HEK293 (cell line): ENCODE measurements at regions not wholly inside any gene's neighbourhood (a gene's known extent, or its start where the extent isn't known, plus 50 kb on each side); places are given as distances from the start of the nearest gene placed in this dataset.

Experiments used
- CTCF ChIA-PET: fragments of 350-600 bp; formaldehyde crosslinking; extraction: SDS; loops from one replicate; lab custom pipeline; 2021; ENCODE audit warnings: antibody characterized with exemption; lab: Yijun Ruan, JAX
- POLR2A ChIA-PET: fragments of 300-600 bp; formaldehyde crosslinking; extraction: SDS; loops from one replicate; lab custom pipeline; 2020; ENCODE audit warnings: antibody characterized with exemption, inconsistent platforms; lab: Yijun Ruan, JAX
- H3K27ac ChIP-seq: fragments of 200-500 bp; sonication (Bioruptor generic); 2 replicates; pipeline ENCODE4 v1.5.1; 2014; ENCODE audit warnings: low read depth, low read length, control low read depth, inconsistent platforms; ENCODE audit errors: extremely low read depth
- H3K36me3 ChIP-seq, 2 experiments: fragments of 200-500 bp in 1 of 2; sonication (Bioruptor generic) in 1 of 2; 1 replicate in 1 of 2; 2 replicates in 1 of 2; pipeline ENCODE4 v1.5.1; 2014 to 2017; ENCODE audit warnings: inconsistent platforms in 2 of 2, low read length in 2 of 2; ENCODE audit not compliant: control insufficient read depth in 2 of 2, insufficient read depth in 1 of 2
- H3K4me1 ChIP-seq: fragments of 200-500 bp; sonication (Bioruptor generic); 2 replicates; pipeline ENCODE4 v1.5.1; 2014; ENCODE audit warnings: mild to moderate bottlenecking, low read length, inconsistent platforms; ENCODE audit not compliant: control insufficient read depth, insufficient read depth
- H3K4me3 ChIP-seq: 2 replicates; pipeline ENCODE4 v1.5.1; 2011; ENCODE audit warnings: low read depth, mild to moderate bottlenecking, control low read depth, low read length, moderate library complexity
- H3K9me3 ChIP-seq: fragments of 200-500 bp; sonication (Bioruptor generic); 2 replicates; pipeline ENCODE4 v1.5.1; 2014; ENCODE audit warnings: low read depth, low read length, inconsistent platforms; ENCODE audit not compliant: control insufficient read depth, insufficient read depth
- BCL11A ChIP-seq: fragments of 450-650 bp; formaldehyde crosslinking; IDR thresholded peaks from 2 replicates; pipeline ENCODE4 v1.5.1; 2016; ENCODE audit warnings: low read depth, missing biosample characterization, missing genetic modification characterization
- SP7 ChIP-seq: fragments of 450-650 bp; formaldehyde crosslinking; IDR thresholded peaks from 2 replicates; pipeline ENCODE4 v1.5.1; 2016; ENCODE audit warnings: missing biosample characterization, missing genetic modification characterization
- WT1 ChIP-seq: fragments of 450-650 bp; formaldehyde crosslinking; IDR thresholded peaks from 2 replicates; pipeline ENCODE4 v1.5.1; 2016; ENCODE audit warnings: missing biosample characterization, missing genetic modification characterization
- ZBTB1 ChIP-seq: fragments of 450-650 bp; formaldehyde crosslinking; IDR thresholded peaks from 2 replicates; pipeline ENCODE4 v1.5.1; 2016; ENCODE audit warnings: missing biosample characterization, missing genetic modification characterization
- ZBTB8A ChIP-seq: fragments of 450-650 bp; formaldehyde crosslinking; IDR thresholded peaks from 2 replicates; pipeline ENCODE4 v1.5.1; 2016; ENCODE audit warnings: missing biosample characterization, missing genetic modification characterization
- ZEB2 ChIP-seq: fragments of 450-650 bp; formaldehyde crosslinking; IDR thresholded peaks from 2 replicates; pipeline ENCODE4 v1.5.1; 2016; ENCODE audit warnings: missing biosample characterization, missing genetic modification characterization
- ZNF10 ChIP-seq: fragments of 450-650 bp; formaldehyde crosslinking; IDR thresholded peaks from 2 replicates; pipeline ENCODE4 v1.5.1; 2017; ENCODE audit warnings: missing biosample characterization, missing genetic modification characterization
- ZNF114 ChIP-seq: fragments of 450-650 bp; formaldehyde crosslinking; IDR thresholded peaks from 2 replicates; pipeline ENCODE4 v1.5.0; 2017; ENCODE audit warnings: missing biosample characterization, missing genetic modification characterization
- ZNF132 ChIP-seq: fragments of 450-650 bp; formaldehyde crosslinking; IDR thresholded peaks from 2 replicates; pipeline ENCODE4 v1.5.1; 2017; ENCODE audit warnings: missing biosample characterization, missing genetic modification characterization, borderline replicate concordance
- ZNF157 ChIP-seq: fragments of 450-650 bp; formaldehyde crosslinking; IDR thresholded peaks from 2 replicates; pipeline ENCODE4 v1.5.1; 2016; ENCODE audit warnings: missing biosample characterization, missing genetic modification characterization
- ZNF175 ChIP-seq: fragments of 450-650 bp; formaldehyde crosslinking; IDR thresholded peaks from 2 replicates; pipeline ENCODE4 v1.5.1; 2016; ENCODE audit warnings: missing biosample characterization, missing genetic modification characterization
- ZNF184 ChIP-seq: fragments of 450-650 bp; IDR thresholded peaks from 2 replicates; pipeline ENCODE4 v1.5.1; 2018; ENCODE audit warnings: missing biosample characterization, mild to moderate bottlenecking, missing genetic modification characterization
- ZNF23 ChIP-seq: fragments of 450-650 bp; formaldehyde crosslinking; IDR thresholded peaks from 2 replicates; pipeline ENCODE4 v1.5.1; 2016; ENCODE audit warnings: missing biosample characterization, missing genetic modification characterization, borderline replicate concordance
- ZNF24 ChIP-seq: fragments of 450-650 bp; formaldehyde crosslinking; IDR thresholded peaks from 2 replicates; pipeline ENCODE4 v1.5.1; 2016; ENCODE audit warnings: missing biosample characterization, missing genetic modification characterization
- ZNF248 ChIP-seq: fragments of 450-650 bp; formaldehyde crosslinking; IDR thresholded peaks from 2 replicates; pipeline ENCODE4 v1.5.1; 2017; ENCODE audit warnings: missing biosample characterization, missing genetic modification characterization
- ZNF274 ChIP-seq, 2 experiments: fragments of 200-500 bp in 1 of 2; fragments of 450-650 bp in 1 of 2; sonication (Bioruptor generic) in 1 of 2; formaldehyde crosslinking in 1 of 2; IDR thresholded peaks; 2 replicates each; pipeline versions ENCODE4 v1.5.1 to v1.6.1; 2014 to 2016; ENCODE audit warnings: borderline replicate concordance in 1 of 2, inconsistent platforms in 1 of 2, low read length in 1 of 2, missing biosample characterization in 1 of 2, missing genetic modification characterization in 1 of 2
- ZNF350 ChIP-seq: fragments of 450-650 bp; formaldehyde crosslinking; IDR thresholded peaks from 2 replicates; pipeline ENCODE4 v1.5.0; 2017; ENCODE audit warnings: missing biosample characterization, mild to moderate bottlenecking, missing genetic modification characterization
- ZNF433 ChIP-seq: fragments of 450-650 bp; formaldehyde crosslinking; IDR thresholded peaks from 2 replicates; pipeline ENCODE4 v1.5.1; 2016; ENCODE audit warnings: missing biosample characterization, missing genetic modification characterization, low read depth
- ZNF555 ChIP-seq: fragments of 450-650 bp; formaldehyde crosslinking; conservative IDR thresholded peaks from 2 replicates; pipeline ENCODE4 v1.5.1; 2017; ENCODE audit warnings: missing biosample characterization, mild to moderate bottlenecking, missing genetic modification characterization, inconsistent platforms
- ZNF600 ChIP-seq: fragments of 450-650 bp; formaldehyde crosslinking; IDR thresholded peaks from 2 replicates; pipeline ENCODE4 v1.5.1; 2016; ENCODE audit warnings: missing biosample characterization, missing genetic modification characterization
- ZNF785 ChIP-seq: fragments of 450-650 bp; formaldehyde crosslinking; IDR thresholded peaks from 2 replicates; pipeline ENCODE4 v1.5.1; 2016; ENCODE audit warnings: missing biosample characterization, missing genetic modification characterization
- ZNF843 ChIP-seq: fragments of 450-650 bp; formaldehyde crosslinking; IDR thresholded peaks from 2 replicates; pipeline ENCODE4 v1.5.1; 2016; ENCODE audit warnings: missing biosample characterization, missing genetic modification characterization
- ZSCAN30 ChIP-seq: fragments of 450-650 bp; IDR thresholded peaks from 2 replicates; pipeline ENCODE4 v1.5.1; 2018; ENCODE audit warnings: missing biosample characterization, mild to moderate bottlenecking, missing genetic modification characterization, moderate library complexity
- TF ChIP-seq, protein P1 (sequence below): fragments of 450-650 bp; formaldehyde crosslinking; IDR thresholded peaks from 2 replicates; pipeline ENCODE4 v1.5.1; 2016; ENCODE audit warnings: missing biosample characterization, missing genetic modification characterization
- TF ChIP-seq, protein P2 (sequence below): IDR thresholded peaks from 2 replicates; pipeline ENCODE4 v1.6.1; 2011; ENCODE audit warnings: mild to moderate bottlenecking, low read depth, low read length, borderline replicate concordance

DNA sequence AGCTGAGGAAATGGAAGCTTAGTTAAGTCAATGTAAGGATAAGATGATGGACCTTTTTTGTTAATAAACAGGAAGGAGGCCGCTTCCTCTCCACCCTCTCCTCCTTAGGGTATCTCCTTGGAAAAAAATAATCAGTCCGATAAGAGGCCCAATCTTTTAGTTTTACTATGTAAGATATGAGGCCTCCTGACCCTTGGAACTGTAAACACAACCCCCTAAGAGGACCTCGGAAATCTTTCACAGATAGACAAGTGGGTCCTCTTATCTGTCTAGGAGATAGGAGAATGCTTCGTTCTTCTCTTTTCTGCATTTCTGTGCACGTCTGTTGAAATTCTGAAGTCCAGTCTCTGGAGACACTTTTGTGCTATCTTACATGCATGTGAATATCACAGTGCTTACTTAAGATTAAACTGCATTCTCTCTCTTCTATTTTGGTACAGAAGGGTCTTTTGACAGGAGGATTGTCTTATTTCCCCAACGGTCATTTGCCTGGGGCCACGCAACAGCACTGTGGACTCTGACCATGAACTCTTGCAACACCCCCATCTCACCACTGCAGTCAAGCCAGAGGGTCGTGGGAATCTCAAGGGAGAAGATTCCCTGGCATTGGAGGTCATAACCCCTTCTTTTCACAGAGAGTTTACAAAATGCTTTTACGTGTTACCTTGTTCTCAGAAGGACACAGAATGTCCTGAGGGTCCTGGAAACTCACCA, 313.0 kb upstream of the RTL1 start:
- Histone ChIP-seq H3K4me3 (no peak overlapping the region), H3K9me3 (no peaks in the 10 kb centered on the region), H3K36me3 (no peaks in the 10 kb centered on the region), H3K27ac (no peak overlapping the region), H3K4me1 (no peaks in the 10 kb centered on the region)
- POLR2A ChIA-PET: no interaction called here
- TF ChIP-seq ZSCAN30 (tag by site-specific recombination) (no peak), ZNF785 (tag by site-specific recombination) (no peak), SP7 (tag by site-specific recombination) (no peak), WT1 (tag by site-specific recombination) (no peak), ZNF132 (no peak), ZNF114 (tag by site-specific recombination) (no peak), BCL11A (tag by site-specific recombination) (no peak), ZNF248 (tag by site-specific recombination) (no peak), ZEB2 (tag by site-specific recombination) (no peak), ZNF555 (no peak), ZNF184 (tag by site-specific recombination) (no peak), ZNF23 (tag by site-specific recombination) (no peak)
- TF ChIP-seq, protein P1, sequence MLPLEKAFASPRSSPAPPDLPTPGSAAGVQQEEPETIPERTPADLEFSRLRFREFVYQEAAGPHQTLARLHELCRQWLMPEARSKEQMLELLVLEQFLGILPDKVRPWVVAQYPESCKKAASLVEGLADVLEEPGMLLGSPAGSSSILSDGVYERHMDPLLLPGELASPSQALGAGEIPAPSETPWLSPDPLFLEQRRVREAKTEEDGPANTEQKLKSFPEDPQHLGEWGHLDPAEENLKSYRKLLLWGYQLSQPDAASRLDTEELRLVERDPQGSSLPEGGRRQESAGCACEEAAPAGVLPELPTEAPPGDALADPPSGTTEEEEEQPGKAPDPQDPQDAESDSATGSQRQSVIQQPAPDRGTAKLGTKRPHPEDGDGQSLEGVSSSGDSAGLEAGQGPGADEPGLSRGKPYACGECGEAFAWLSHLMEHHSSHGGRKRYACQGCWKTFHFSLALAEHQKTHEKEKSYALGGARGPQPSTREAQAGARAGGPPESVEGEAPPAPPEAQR (tag by site-specific recombination): no peak
- CTCF ChIA-PET: no interaction called here

DNA sequence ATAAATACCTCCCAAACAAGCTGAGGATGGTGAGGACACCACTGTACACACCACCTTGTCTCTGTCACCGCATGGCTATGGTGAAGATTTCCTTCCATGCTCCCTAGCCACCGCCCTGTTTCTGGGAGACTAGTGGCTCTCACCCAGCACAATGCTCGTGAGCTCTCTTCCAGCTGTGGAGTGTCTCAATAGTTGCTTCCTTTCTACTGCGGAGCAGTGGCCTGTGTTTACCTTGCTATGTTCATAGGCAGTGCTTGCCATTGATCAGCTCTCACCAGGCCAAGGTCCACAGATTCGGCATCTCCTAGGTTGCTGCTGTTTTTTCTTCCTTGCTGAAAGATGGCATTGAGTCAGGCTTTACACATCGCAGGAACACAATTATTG, 313.6 kb upstream of the RTL1 start:
- CTCF ChIA-PET: no interaction called here
- Histone ChIP-seq H3K9me3 (no peaks in the 10 kb centered on the region), H3K4me3 (no peak overlapping the region), H3K36me3 (no peaks in the 10 kb centered on the region), H3K4me1 (no peaks in the 10 kb centered on the region), H3K27ac (no peak overlapping the region)
- POLR2A ChIA-PET: no interaction called here
- no peak for TF ChIP-seq ZNF600
- TF ChIP-seq ZBTB8A (tag by site-specific recombination): no peak
- TF ChIP-seq ZNF350 (tag by site-specific recombination): no peak
- TF ChIP-seq ZNF157 (tag by site-specific recombination): no peak
- TF ChIP-seq ZBTB1: no peak
- TF ChIP-seq, protein P2, sequence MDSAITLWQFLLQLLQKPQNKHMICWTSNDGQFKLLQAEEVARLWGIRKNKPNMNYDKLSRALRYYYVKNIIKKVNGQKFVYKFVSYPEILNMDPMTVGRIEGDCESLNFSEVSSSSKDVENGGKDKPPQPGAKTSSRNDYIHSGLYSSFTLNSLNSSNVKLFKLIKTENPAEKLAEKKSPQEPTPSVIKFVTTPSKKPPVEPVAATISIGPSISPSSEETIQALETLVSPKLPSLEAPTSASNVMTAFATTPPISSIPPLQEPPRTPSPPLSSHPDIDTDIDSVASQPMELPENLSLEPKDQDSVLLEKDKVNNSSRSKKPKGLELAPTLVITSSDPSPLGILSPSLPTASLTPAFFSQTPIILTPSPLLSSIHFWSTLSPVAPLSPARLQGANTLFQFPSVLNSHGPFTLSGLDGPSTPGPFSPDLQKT: no peak
- no peak for TF ChIP-seq ZNF175 (tag by site-specific recombination)
- no peak for TF ChIP-seq ZNF24 (tag by site-specific recombination)
- no peak for TF ChIP-seq ZNF785 (tag by site-specific recombination)

DNA sequence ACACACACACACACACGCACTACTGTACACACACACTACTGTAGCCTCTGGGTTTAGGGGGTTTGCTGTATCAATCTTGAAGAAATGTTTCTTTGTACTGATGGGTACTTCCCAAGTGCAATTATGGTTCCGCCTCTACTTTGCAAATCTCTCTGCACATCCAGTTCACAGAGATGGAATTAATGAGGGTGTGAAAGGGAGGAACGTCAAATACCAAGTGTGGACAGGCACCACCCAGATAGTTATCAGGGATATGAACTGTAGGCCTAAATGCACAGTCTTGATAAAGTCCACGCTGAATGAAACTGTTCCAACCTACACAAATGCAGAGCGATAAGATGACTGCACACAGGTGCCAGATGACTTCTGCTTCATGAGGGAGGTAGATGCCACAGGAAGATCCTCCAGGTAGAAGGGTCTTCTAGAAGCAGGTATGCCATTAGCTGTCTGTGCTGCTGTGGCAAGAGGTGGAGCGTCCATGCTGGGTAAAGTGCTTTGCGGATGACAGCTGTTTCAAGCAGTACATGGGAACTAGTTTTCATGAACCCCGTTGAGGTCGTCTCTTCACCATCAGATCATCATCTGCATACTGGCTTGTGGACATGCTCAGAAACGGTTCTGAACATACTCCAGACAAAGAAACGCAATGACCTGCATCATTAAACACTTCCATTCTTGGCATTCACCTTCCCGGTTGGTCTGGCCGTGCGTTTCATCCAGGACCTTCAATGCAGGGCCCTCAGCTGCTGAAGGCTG, 314.3 kb upstream of the RTL1 start:
- TF ChIP-seq ZNF843 (no peak), ZNF274 (IDR thresholded peaks at IDR 0.05; ENCODE audit: low read length) (no peak), ZNF274 (tag by site-specific recombination; IDR thresholded peaks at IDR 0.05; ENCODE audit: borderline replicate concordance) (no peak), ZNF10 (tag by site-specific recombination) (no peak), ZBTB1 (no peak), ZNF433 (tag by site-specific recombination) (no peak)
- TF ChIP-seq, all 188 proteins: peak for 0
- CTCF ChIA-PET: no interaction called here
- Histone ChIP-seq H3K36me3 (no peaks in the 10 kb centered on the region), H3K4me3 (no peak overlapping the region), H3K9me3 (no peaks in the 10 kb centered on the region), H3K27ac (no peak overlapping the region), H3K4me1 (no peaks in the 10 kb centered on the region)
- POLR2A ChIA-PET: no interaction called here
